NCI-H510A treated with DMSO at 0.1 percent for 48 hours (cell line): ENCODE measurements at regions not wholly inside any gene's neighbourhood (a gene's known extent, or its start where the extent isn't known, plus 50 kb on each side); places are given as distances from the start of the nearest gene placed in this dataset.
"Not testable (repeated sequence)": the region's sequence is repeated elsewhere in the genome, so short reads cannot be mapped to it uniquely, and the experiment has no call there.

Experiments used
- DNase-seq: peaks from one replicate; lab custom pipeline; 2025; lab: John Stamatoyannopoulos, UW

DNA sequence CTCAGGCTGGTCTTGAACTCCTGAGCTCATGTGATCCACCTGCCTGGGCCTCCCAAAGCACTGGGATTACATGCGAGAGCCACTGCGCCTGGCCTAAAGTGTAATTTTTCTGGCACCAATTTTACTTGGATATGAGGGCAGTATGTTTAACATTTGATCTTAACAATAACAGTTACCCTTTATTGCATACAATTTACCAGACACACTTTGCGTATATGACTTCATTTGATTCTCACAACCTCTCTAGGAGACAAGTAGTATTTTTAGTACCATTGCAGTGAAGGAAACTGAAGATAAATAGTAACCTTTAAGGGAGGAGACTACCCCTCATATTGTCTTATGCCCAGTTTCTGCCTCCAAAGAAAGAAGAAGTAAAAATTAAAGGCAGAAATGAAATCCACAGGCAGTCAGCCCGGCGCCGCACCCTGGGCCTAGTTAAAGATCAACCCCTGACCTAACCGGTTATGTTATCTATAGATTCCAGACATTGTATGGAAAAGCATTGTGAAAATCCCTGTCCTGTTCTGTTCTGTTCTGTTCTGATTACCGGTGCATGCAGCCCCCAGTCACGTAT, 54.0 kb downstream of the CYP26A1 start:
- DNase-seq: not testable (repeated sequence)

DNA sequence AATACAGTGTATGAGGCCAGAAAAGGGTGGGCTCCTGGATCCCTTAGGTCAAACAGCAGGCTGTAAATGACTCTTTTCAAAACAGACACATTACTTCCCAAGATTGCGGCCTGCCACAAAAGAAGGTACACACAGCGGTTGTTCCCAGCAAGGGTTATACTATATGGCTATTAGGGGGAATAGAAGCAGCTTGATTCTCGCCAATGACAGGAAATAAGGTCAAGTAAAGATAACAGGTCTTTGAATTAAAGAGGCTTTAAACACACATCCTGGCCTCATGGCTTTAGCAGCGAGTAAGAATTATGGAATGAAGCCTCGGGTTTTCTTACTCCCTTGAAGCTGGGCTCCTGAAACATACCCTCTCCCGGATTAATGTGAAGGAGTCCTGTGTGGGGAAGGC, 58.3 kb downstream of the CYP26A1 start:
- DNase-seq: no peak

DNA sequence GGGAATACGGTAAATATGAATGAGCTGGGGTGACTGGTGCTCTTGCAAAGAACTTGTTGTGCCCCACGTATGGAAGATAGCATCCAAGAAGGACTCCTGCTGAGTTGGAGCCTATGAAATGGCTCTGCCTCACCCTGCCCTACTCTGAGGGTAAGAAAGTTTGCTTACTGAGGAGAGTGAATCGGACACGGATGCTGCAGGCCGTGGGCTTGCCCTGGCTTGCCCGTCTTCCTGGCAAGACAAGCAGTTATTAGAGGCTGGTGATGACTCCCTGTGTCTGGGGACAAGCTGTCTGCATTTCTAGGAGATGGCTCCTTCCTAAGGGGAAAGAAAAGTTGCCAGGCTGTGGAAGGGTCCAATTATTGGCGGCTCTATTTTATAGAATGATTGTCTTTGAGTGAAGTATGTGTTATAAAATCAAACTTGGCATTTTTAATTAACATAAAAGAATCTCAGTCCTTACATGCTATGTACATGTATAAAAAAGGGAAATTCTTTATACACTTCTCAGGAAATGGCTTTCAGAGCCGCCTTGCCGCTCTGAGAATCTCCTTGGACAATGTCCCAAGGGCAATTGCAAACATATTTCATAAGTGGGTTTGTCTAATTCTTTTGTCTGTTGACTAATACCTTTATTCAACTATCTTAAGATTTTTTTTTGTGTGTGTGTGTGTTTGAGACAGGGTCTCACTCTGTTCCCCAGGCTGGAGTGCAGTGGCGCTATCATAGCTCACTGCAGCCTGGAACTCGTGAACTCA, 64.6 kb downstream of the CYP26A1 start:
- DNase-seq: no peak

DNA sequence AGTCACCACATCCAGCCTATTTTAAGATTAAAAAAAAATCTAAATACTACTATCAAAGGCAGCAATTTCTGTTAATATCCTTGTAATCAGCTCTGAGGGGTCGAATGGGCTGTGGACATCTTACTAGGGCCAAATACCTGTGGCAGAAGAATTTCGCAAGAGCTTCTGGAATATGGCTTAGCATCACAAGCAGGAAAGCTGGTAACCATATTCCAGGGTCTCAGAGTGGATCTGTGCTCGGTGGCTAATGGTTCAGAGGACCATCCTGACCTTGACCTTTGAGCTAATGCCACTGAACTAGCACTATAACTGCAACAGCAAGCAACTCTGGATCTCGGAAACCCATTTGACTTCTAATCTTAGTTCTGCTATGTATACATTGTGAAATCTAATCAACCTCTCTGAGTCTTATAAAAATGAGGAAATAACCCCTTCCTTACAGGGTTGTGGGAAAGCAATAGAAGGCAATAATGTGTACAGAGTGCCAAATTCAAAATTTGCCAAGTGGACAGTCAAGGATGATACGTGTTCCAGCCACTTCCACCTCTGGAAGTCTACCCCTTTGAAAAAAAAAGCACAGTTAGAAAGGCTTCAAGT, 65.5 kb downstream of the CYP26A1 start:
- no peak for DNase-seq

DNA sequence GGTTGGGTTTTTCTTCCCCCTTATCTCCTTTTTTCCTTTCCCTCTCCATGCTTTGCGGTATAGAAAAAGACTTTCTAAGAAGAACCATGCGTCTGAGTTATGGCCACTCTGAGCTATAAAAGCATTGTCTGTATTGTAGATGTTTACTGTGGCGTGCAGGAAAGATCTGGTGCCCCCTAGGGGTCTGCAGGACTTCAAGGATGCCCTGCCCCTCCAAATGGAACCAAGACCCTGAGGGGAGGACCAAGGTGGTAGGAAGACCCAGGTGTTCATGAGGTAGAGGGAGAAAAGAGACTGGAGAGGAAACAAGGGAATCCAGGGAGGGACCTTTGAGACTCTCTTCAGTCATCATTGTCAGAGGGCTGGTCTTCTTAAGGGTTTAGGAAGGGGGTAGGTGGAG, 68.8 kb downstream of the CYP26A1 start:
- DNase-seq: no peak

DNA sequence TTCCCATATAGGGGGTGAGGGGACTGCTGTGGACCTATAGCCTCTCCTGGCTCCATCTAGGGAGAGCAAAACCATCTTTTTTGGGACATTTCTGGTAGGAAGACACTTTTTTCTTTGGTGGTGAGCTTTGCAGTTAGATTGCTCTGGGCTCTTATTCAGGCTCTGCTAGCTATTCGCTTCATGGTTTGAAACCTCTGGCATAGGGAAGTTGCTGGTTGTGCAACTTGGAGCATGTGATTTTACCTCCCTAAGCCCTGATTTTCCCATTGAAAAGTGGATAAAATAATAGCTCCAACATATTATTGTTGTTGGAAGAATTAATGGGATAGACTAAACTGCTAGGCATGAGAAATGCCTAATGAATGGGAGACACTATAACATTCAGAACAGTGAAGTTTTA, 69.6 kb downstream of the CYP26A1 start:
- DNase-seq: no peak

DNA sequence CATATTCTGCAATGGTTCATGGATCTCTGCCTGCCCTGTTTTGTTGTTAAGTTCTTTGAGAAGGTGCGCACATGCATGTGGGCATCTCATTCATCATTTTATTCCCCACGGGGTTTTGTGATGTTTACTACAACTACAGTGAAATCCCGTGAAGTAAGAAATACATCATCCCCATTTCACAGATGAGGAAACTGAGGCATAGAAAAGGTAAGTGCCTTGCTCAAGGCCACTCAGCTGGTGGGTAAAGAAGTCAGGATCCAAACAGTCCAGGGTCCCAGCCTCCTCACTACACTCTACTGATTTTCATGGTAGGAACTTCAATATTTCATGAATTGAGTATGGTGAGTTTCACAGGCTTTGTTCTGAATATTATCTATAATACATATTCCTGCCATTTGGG, 72.6 kb downstream of the CYP26A1 start:
- no peak for DNase-seq

DNA sequence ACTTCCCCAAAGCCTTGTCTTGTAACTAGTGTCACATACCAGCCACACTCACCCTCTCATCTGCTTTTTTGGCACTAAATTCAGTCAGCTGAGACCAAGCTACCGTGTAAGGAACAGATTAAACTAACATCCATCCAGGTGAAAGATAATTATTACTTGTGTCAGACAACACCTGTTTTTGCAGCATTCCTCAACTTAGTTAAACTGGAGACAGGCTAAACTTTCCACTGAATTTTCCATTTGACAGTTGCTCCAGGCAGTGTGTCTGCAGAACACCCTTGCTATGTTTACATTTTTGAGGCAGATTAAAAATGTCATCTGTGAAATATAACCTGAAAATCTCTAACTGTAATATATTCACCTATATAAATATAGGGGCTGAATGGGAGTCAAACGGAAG, 73.6 kb downstream of the CYP26A1 start:
- DNase-seq: no peak

DNA sequence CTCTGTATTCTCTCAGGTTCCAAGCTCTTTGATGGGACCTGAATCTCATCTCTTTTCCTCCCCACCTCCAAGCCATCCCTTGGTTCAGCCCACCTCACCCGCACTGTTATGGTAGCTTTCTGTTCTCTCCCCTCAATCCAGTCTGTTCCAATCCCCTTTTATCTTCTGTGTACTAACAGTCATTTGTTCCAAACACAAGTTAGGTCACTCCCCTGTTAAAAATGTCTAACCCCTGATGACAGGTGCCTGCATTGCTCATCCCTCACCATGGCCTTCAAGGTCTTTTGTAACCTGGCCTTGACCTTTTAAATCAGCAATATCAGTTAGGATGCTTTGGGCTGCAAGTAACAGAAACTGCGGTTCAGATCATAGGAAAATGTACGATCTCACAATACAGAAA, 74.8 kb downstream of the CYP26A1 start:
- no peak for DNase-seq

DNA sequence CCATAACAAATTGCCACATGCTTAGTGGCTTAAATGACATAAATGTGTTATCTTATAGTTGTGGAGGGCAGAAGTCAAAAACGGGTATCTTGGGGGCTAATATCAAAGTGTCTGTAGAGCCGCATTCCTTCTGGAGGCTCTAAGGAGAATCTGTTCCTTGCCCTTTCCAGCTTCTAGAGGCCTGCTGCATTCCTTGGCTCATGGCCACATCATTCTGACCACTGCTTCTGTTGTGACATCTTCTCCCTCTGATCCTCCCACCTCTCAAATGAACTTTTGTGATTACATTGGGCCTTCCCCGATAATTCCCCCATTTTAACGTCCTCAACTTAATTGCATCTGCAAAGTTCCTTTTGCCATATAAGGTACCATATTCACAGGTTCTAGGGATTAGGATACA, 76.1 kb downstream of the CYP26A1 start:
- DNase-seq: no peak

DNA sequence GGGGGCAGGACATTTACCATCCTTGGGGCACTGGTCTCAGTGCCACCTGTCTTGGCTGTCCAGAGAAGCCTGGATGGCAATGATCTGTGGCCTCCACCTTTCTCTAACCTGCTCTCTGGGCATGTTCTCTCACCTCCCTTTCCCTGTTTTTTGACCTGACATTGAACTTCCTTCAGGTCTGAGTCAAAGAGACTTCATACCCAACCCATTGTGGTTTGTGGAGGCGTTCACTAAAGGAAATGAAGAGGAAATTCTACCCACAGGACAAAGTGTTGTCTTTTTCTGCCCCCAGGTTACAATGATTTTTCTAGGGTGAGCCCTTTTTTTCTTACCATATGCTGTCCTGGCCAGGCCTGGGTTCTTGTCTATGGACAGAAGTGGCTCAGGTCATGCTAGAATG, 76.6 kb downstream of the CYP26A1 start:
- DNase-seq: no peak

DNA sequence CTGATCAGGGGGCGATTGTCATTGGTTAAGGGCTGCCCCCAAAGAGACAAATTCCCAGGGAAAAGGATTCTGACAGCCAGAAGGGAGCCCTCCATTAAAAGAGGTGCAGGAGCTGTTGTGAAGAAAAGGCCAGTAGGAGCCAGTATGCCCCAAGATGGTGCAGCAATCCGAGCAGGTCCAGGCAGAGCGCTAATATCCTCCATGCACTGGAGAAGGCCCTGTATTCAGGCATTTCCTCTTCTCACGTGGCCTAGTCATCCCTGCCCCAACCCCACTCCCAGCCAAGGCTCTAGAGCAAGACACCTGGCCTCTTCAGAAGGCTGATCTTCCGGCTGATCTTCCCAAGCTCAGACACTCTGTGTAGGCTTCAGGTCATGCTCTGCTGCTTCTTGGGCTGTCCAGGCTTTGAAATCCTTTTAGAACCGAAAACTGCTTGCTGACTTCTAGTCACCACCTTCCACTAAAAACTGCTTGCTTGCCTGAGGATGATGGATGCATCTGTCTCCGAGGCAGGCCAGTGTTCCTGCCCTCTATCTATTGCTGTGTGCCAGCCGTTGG, 77.4 kb downstream of the CYP26A1 start:
- no peak for DNase-seq

DNA sequence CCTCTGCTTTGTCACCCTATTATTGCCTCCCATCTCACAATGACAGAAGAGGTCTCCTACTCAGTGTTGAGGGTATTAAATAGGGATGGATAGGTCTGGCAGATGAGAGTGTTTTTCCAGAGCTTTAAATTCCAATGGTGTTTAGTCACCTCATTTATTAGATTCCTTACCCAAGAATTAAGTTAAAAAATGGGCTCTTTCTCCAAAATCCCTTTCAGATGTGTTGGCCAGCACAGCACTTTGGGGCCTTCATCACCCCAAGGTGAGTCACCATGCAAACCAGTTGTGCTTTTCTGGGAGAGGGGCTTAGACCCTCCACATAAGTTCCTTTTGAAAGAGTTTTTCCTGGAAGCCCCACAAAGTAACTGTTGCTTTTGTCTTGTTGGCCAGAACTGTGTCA, 78.4 kb downstream of the CYP26A1 start:
- no peak for DNase-seq

DNA sequence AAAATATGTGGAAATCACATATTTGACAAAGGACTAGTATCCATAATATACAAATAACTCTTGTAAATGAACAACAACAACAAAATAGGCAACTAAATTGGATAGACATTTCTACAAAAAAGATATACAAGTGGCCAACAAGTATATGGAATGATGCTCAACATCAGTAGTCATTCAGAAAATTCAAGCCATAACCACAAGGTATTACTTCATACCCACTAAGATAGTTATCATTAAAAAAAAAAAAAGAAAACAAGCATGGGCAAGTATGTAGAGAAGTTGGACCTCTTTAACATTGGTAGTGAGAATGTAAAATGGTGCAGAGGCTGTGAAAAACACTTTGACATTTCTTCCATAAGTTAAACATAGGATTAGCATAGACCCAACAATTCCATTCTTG, 80.8 kb downstream of the CYP26A1 start:
- no peak for DNase-seq

DNA sequence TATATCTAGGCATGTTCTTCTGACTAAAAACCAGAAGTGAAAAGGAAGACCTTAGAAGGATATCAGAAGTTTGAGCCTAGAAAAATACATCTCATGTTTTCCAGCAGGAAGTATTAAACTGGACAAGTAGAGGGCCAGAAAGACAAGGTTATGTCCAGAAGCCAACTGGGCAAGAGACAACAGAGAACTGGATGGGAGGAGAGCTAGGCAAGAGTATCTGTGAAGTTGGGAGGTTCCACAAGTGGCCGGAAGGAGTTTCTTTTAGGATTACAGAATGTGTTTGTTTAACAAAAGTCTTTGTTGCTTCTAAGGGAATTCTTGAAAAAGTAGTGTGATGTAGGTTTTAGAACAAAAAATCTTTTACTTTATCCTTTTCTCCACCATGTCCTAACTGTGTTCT, 86.4 kb downstream of the CYP26A1 start:
- no peak for DNase-seq

DNA sequence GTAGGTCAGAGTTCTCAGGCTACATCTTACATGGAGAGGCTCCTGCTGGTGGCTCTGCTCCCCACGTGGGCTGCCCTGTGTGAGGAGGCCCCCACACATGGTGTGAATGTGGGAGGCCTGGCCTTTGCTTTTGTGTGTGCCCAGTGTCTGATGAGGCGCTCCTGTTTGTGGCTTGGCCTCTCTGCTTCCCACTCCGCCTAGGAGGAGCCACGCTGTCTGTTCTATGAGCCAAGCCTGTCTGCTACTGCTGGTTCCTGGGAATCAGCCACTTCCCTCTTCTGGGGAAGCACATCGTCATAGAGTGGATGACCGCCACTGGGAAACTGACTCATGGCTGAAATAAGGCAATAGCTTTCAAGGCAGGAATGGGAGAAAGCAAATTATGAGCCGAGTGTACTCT, 87.1 kb downstream of the CYP26A1 start:
- no peak for DNase-seq

DNA sequence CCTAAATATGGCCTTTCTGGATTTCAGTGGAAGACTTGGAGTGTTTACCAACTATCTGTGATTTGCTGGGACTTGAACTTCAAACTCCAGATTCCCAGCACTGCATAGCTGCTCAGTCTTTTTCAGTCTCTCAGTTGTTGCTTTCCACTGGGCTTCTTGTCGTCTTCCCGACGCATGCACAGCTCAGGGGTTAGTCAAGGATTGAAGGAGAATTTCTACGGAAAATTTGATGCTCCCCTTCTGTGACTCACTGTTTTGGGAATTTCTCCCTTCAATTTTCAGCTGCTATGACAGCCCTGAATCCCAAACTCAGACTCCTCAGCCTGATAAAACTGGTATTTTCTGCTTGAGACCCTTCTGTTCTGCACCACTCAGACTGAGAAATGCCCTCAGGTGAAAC, 91.7 kb downstream of the CYP26A1 start:
- no peak for DNase-seq

DNA sequence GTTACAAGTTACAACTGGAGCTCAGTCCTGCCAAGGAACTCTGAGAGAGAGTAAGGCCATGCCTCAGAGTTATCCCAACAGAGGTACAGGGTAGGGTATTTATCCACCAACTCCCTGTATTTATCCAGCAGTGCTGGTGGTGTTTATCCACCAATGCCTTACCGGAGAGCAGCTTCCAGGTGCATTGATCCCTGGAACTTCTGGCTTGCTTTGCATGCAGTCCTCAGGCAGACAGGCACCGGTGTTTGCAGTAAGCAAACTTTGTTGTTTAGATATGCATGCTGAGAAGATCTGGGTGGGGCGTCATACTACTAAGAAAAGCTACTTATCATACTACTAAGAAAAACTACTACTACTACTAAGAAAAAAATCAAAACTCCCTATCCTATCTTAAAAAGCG, 92.4 kb downstream of the CYP26A1 start:
- no peak for DNase-seq

DNA sequence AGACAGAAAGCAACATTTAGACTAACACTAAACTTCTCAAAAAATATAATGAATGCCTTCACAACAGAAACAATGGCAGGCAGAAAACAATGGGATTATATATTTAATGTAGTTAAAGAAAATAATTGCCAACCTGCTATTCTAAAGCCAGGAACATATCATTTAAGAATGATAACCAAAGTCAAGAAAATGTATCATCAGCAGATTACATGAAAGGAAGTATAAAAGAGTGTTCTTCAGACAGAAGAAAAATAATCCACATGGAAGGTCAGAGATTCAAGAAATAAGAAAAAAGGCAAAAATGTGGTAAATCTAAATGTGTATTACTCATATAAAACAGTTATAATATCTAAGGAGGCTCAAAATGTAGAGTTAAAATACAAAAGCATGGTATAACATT, 98.1 kb downstream of the CYP26A1 start:
- no peak for DNase-seq

DNA sequence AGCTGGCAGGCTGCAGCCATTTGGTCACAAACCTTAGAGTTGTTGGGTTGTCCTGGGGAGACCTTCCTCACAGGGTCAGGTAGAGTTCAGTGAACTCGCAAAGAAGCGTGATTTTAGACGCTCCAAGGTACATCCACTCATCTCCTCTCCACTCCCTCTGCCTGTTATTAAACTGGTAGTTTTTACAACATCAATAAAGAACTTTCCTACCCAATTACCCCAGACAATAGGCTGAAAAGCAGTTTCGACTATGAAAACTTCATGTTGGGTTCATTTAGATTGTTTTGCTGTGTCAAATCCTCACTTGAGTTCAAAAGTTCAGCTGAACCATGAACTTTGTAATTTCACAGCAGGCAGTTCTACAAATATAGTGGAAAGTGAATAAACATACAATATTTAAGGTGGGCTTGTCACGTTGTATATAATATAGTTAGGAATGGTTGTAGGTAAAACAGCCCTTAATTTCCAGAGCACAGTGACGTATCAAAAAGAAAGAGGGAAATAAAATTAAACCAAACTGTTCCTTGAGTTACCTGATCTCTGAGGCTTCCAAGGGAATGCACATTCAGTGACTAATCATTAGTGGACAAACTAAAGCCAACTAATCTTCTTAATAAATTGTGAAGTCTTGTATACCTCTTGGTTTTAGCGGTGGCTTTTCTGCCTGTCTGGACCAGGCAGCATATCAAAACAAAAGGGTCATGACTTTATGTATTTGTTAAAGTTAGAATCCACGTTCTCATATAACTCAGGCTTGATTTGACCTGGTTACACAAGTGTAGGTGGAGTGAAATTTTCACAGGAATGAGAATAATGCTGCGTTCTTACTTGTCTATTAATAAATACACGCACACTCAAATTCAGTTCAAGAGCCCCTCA, 100.5 kb downstream of the CYP26A1 start:
- DNase-seq: no peak

DNA sequence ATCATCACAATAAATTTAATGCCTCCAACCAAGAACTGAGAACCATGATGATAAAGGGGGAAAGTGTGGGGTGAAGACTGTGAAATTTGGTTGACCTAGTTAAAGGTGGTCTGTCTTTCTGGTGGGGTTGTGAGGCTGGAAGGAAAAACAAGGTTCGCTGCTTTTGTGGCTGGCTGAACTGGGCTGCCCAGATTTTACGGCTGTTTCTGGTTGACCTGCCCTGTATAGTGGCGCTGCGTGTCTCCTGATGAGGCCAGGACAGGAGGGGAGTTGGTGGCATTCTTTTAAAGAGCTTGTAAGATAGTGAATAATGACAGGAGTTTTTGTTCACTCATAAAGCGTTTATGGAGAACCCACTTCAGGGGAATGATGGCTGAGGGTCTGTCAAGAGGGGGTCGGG, 101.8 kb downstream of the CYP26A1 start:
- no peak for DNase-seq

DNA sequence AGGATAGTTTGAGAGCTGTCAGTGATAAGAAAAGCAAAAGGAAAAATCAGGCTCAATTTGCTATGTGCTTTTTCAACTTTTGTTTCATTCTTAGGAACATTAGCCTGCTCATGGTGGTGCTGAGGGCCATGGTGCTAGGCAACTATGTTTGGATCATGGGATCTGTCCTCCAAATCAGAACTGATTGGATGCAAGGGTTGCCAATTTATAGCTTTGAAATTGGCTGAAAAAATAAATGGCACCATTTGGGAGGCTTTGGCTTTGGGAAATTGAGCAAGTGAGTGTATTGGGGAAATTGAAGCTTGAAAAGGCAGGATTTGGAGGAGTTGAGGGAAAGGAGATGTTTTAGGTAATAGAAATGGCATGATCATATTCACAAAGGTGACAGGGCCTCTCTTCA, 103.8 kb downstream of the CYP26A1 start:
- DNase-seq: no peak
